ENCODE measurements at regions not wholly inside any gene's neighbourhood (a gene's known extent, or its start where the extent isn't known, plus 50 kb on each side); places are given as distances from the start of the nearest gene placed in this dataset.

- no peaks in the 10 kb centered on the region for H3K9me3 Mint-ChIP-seq
- H3K27ac Mint-ChIP-seq, result no peak overlapping the region
- TF ChIP-seq EZH2 (IDR thresholded peaks at IDR 0.05), result no peak
- no peak for TF ChIP-seq CTCF (IDR thresholded peaks at IDR 0.05)
- TF ChIP-seq EZH2phosphoT487 (IDR thresholded peaks at IDR 0.05), result no peak
- H4K20me1 ChIP-seq (ENCODE audit: low read depth), result no peaks in the 10 kb centered on the region
- H3K27me3 ChIP-seq, result no peaks in the 10 kb centered on the region
- no peak overlapping the region for H3K4me2 ChIP-seq
- H3K36me3 Mint-ChIP-seq, result no peaks in the 10 kb centered on the region
- no peak overlapping the region for H3K9ac ChIP-seq
- no peaks in the 10 kb centered on the region for H3F3A ChIP-seq (ENCODE audit: low read depth)
- no peaks in the 10 kb centered on the region for H3K27me3 Mint-ChIP-seq (ENCODE audit: insufficient read depth, low read depth)
- no peak overlapping the region for H3K4me3 Mint-ChIP-seq
- no peaks in the 10 kb centered on the region for H3K4me1 ChIP-seq
- H3K79me2 ChIP-seq (ENCODE audit: low read depth), result no peaks in the 10 kb centered on the region
- H2AFZ ChIP-seq (replicated peaks), result no peak overlapping the region
- no peak for DNase-seq (ENCODE audit: low spot score)
- H3K27ac ChIP-seq, result no peak overlapping the region
- H3K36me3 ChIP-seq, result no peaks in the 10 kb centered on the region
- no peaks in the 10 kb centered on the region for H3K9me3 ChIP-seq (ENCODE audit: low read depth)
- no peak overlapping the region for H3K4me3 ChIP-seq
- H3K4me1 Mint-ChIP-seq, result no peaks in the 10 kb centered on the region
Measured at GRCh38 chr18:29018976-29019375, 842.0 kb upstream of the CDH2 start.

GRCh38 chr18:29012883-29013465 lies 836.0 kb upstream of the CDH2 start:
- H3K4me1 Mint-ChIP-seq, result no peaks in the 10 kb centered on the region
- Histone ChIP-seq H3K79me2 (ENCODE audit: low read depth) (no peaks in the 10 kb centered on the region), H3F3A (ENCODE audit: low read depth) (no peaks in the 10 kb centered on the region), H3K27me3 (no peaks in the 10 kb centered on the region), H2AFZ (replicated peaks) (peak overlapping the region; percentile 67), H4K20me1 (ENCODE audit: low read depth) (no peaks in the 10 kb centered on the region), H3K9ac (no peak overlapping the region), H3K4me3 (no peak overlapping the region), H3K4me1 (no peaks in the 10 kb centered on the region), H3K4me2 (no peak overlapping the region), H3K36me3 (no peaks in the 10 kb centered on the region), H3K9me3 (ENCODE audit: low read depth) (no peaks in the 10 kb centered on the region), H3K27ac (no peak overlapping the region)
- no peaks in the 10 kb centered on the region for H3K9me3 Mint-ChIP-seq
- H3K4me3 Mint-ChIP-seq, result no peak overlapping the region
- H3K36me3 Mint-ChIP-seq, result no peaks in the 10 kb centered on the region
- peak; percentile 10 for DNase-seq (ENCODE audit: low spot score)
- TF ChIP-seq CTCF (IDR thresholded peaks at IDR 0.05), result no peak
- TF ChIP-seq EZH2 (IDR thresholded peaks at IDR 0.05), result no peak
- no peak for TF ChIP-seq EZH2phosphoT487 (IDR thresholded peaks at IDR 0.05)
- H3K27me3 Mint-ChIP-seq (ENCODE audit: insufficient read depth, low read depth), result no peaks in the 10 kb centered on the region
- no peak overlapping the region for H3K27ac Mint-ChIP-seq

- H3K4me3 ChIP-seq, result no peak overlapping the region
- TF ChIP-seq EZH2phosphoT487 (IDR thresholded peaks at IDR 0.05) (no peak), CTCF (IDR thresholded peaks at IDR 0.05) (no peak), EZH2 (IDR thresholded peaks at IDR 0.05) (no peak)
- peak overlapping the region; percentile 67 for H2AFZ ChIP-seq (replicated peaks)
- no peaks in the 10 kb centered on the region for H3F3A ChIP-seq (ENCODE audit: low read depth)
- H3K79me2 ChIP-seq (ENCODE audit: low read depth), result no peaks in the 10 kb centered on the region
- no peak overlapping the region for H3K9ac ChIP-seq
- no peaks in the 10 kb centered on the region for H4K20me1 ChIP-seq (ENCODE audit: low read depth)
- no peak overlapping the region for H3K27ac Mint-ChIP-seq
- H3K4me3 Mint-ChIP-seq, result no peak overlapping the region
- no peak overlapping the region for H3K27ac ChIP-seq
- no peaks in the 10 kb centered on the region for H3K27me3 ChIP-seq
- H3K27me3 Mint-ChIP-seq (ENCODE audit: insufficient read depth, low read depth), result no peaks in the 10 kb centered on the region
- H3K4me2 ChIP-seq, result no peak overlapping the region
- no peaks in the 10 kb centered on the region for H3K9me3 Mint-ChIP-seq
- no peaks in the 10 kb centered on the region for H3K36me3 ChIP-seq
- H3K4me1 ChIP-seq, result no peaks in the 10 kb centered on the region
- no peak for DNase-seq (ENCODE audit: low spot score)
- no peaks in the 10 kb centered on the region for H3K9me3 ChIP-seq (ENCODE audit: low read depth)
- H3K4me1 Mint-ChIP-seq, result no peaks in the 10 kb centered on the region
- no peaks in the 10 kb centered on the region for H3K36me3 Mint-ChIP-seq
Measured at GRCh38 chr18:29012364-29012763, 835.4 kb upstream of the CDH2 start.
